Uterus (tissue), 3 donors: ENCODE measurements at regions not wholly inside any gene's neighbourhood (a gene's known extent, or its start where the extent isn't known, plus 50 kb on each side); places are given as distances from the start of the nearest gene placed in this dataset.

Source experiments
- DNase-seq, 2 donors: peaks; one replicate each; pipeline ENCODE4 v3.0.0-alpha.2; 2019 to 2020
- H3K27ac ChIP-seq, 2 donors: fragments of 200-600 bp; sonication (generic); 1 replicate in 1 of 2; 2 replicates in 1 of 2; pipeline ENCODE4 v1.5.1; 2016 to 2018
- H3K27me3 ChIP-seq, 2 donors: fragments of 200-600 bp; sonication (generic); one replicate each; pipeline ENCODE4 v1.5.1; 2018 to 2019; ENCODE audit warnings: control low read depth in 1 of 2
- H3K36me3 ChIP-seq, 2 donors: fragments of 200-600 bp; sonication (generic); one replicate each; pipeline ENCODE4 v1.5.1; 2019; ENCODE audit warnings: control low read depth in 1 of 2
- H3K4me1 ChIP-seq, 2 donors: fragments of 200-600 bp; sonication (generic); one replicate each; pipeline ENCODE4 v1.5.1; 2018 to 2019; ENCODE audit warnings: control low read depth in 1 of 2
- H3K4me3 ChIP-seq, 2 donors: fragments of 200-600 bp; sonication (generic); 1 replicate in 1 of 2; 2 replicates in 1 of 2; pipeline ENCODE4 v1.5.1; 2018 to 2019; ENCODE audit warnings: mild to moderate bottlenecking in 1 of 2
- H3K9me3 ChIP-seq, 2 donors: fragments of 200-600 bp; sonication (generic); one replicate each; pipeline ENCODE4 v1.5.1; 2019; ENCODE audit warnings: control low read depth in 1 of 2
- POLR2A ChIP-seq, 2 donors: fragments of 450-650 bp; IDR thresholded peaks; one replicate each; pipeline ENCODE4 v1.6.1; 2016; ENCODE audit warnings: antibody characterized with exemption in 2 of 2, mild to moderate bottlenecking in 1 of 2, moderate library complexity in 1 of 2
- intact Hi-C: fragments of 100-400 bp; cut with DNase I; formaldehyde crosslinking; loops from one replicate; pipeline ENCODE4 v1.15.1; 2023; ENCODE audit warnings: low total_unique reads
- TF ChIP-seq, protein P1 (sequence below), 4 experiments: fragments of 200-600 bp in 2 of 4; fragments of 450-650 bp in 2 of 4; sonication (generic) in 2 of 4; IDR thresholded peaks; one replicate each; pipeline ENCODE4 v1.5.1; 2016 to 2019; ENCODE audit warnings: antibody characterized with exemption in 4 of 4, mild to moderate bottlenecking in 2 of 4, moderate library complexity in 1 of 4
- donor health status: DM: yes; HTN: yes; CAD: no.

DNA sequence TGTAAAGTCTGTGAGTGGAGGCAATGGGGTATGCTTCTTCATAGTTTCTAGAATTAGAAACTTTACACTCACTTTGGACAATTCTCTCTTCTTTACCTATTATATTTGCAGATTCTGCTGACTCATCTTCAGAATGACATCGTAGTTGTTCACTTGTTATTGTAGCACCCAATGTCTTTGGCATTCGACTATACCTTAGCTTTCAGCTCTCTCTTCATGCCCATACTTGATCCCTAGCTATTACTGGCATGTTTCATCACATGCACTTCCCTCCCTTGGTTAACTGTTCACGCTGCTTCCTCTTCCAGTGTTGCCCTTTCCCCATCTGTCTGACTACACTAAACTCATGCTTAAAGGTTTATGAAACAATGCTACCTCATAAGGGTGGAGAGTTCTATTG, 298.1 kb upstream of the TCF21 start:
- DNase-seq = no peak
- no peaks in the 10 kb centered on the region for H3K9me3 ChIP-seq
- no peak overlapping the region for H3K27ac ChIP-seq
- H3K36me3 ChIP-seq = no peaks in the 10 kb centered on the region
- no peak for TF ChIP-seq POLR2A (IDR thresholded peaks at IDR 0.05)
- TF ChIP-seq, protein P1, sequence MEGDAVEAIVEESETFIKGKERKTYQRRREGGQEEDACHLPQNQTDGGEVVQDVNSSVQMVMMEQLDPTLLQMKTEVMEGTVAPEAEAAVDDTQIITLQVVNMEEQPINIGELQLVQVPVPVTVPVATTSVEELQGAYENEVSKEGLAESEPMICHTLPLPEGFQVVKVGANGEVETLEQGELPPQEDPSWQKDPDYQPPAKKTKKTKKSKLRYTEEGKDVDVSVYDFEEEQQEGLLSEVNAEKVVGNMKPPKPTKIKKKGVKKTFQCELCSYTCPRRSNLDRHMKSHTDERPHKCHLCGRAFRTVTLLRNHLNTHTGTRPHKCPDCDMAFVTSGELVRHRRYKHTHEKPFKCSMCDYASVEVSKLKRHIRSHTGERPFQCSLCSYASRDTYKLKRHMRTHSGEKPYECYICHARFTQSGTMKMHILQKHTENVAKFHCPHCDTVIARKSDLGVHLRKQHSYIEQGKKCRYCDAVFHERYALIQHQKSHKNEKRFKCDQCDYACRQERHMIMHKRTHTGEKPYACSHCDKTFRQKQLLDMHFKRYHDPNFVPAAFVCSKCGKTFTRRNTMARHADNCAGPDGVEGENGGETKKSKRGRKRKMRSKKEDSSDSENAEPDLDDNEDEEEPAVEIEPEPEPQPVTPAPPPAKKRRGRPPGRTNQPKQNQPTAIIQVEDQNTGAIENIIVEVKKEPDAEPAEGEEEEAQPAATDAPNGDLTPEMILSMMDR (IDR thresholded peaks at IDR 0.05) = no peak
- H3K4me3 ChIP-seq = no peak overlapping the region
- intact Hi-C loops = no loop called here
- H3K27me3 ChIP-seq = no peaks in the 10 kb centered on the region
- no peaks in the 10 kb centered on the region for H3K4me1 ChIP-seq

DNA sequence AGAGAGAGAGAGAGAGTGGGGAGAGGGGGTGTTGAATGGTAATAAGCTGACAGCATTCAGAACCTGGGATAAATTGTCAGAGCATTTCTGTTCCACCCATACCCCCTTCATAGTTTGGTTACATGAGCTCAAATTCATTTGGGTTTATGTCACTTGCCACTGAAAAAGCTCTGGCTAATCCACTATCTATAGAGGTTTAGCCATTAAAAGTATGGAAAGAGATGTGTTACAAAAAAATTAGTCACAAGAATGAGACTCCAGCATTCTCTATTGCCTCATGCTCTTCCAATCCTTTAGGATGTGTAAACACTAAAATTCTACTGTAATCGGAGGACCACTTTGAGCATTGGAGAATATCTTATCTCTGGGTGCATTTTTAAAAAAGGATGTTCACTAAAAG, 297.6 kb upstream of the TCF21 start:
- Histone ChIP-seq H3K4me1 (no peaks in the 10 kb centered on the region), H3K27me3 (no peaks in the 10 kb centered on the region), H3K27ac (no peak overlapping the region), H3K36me3 (no peaks in the 10 kb centered on the region), H3K9me3 (no peaks in the 10 kb centered on the region), H3K4me3 (no peak overlapping the region)
- no peak for DNase-seq
- TF ChIP-seq, protein P1 (IDR thresholded peaks at IDR 0.05) = no peak
- no peak for TF ChIP-seq POLR2A (IDR thresholded peaks at IDR 0.05)
- intact Hi-C loops = no loop called here

DNA sequence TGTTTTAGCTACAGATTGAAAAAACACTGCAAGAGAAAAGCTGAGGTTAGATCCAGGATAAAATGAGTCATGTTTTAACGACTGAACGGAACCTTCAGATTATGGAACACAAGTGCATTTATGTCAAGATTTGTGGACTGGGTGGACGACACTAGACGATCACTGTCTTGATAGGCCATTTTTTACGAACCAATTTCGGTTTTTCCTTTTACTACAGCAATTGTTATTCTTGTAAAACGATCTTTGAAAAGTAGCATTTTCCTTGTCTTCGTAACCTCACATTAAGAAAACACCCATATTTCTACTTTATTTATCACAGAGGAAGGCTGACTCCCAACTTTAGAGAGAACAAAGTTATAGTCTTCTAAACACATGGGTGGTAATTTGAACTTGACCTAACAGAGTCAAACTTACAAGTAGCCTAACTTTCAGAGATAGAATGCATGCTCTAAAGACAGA, 294.2 kb upstream of the TCF21 start:
- intact Hi-C loops = no loop called here
- H3K36me3 ChIP-seq = no peaks in the 10 kb centered on the region
- H3K9me3 ChIP-seq = no peaks in the 10 kb centered on the region
- H3K27ac ChIP-seq = peak overlapping the region; percentile 54 to 72
- H3K4me3 ChIP-seq = no peak overlapping the region
- TF ChIP-seq, protein P1 (IDR thresholded peaks at IDR 0.05) = no peak
- TF ChIP-seq POLR2A (IDR thresholded peaks at IDR 0.05) = no peak
- DNase-seq = no peak
- H3K27me3 ChIP-seq = no peaks in the 10 kb centered on the region
- no peaks in the 10 kb centered on the region for H3K4me1 ChIP-seq

DNA sequence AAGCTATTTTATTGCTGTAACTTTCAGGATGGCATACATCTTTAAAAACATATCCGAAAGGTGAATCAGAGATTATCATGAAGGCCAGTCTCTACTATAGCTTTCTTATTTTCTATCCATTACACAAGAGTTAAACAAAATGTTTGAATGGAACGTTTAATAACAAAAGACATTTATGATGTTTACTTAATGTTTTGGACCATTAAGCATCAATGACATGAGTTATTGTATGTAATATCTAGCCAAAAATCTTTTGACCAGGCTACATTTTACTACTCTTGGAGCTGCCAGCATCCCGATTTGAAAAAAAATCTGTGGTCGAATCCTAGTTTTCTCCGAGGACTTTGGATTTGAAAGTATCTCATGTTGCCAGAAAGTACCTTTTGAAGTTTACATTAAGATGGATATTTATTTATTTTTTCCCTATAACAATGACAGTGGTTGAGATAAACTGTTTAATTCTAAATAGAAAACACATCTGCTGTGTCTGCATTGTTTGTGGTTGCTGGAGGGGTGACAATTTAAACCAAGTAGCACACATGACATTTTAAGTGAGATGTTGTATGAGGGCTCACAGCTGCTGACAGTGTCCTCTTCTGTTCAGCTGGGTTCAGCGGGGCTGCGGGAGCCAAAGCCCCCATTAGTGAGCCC, 293.7 kb upstream of the TCF21 start:
- TF ChIP-seq, protein P1 (IDR thresholded peaks at IDR 0.05) = no peak
- no peak for TF ChIP-seq POLR2A (IDR thresholded peaks at IDR 0.05)
- DNase-seq = no peak
- H3K27ac ChIP-seq = peak overlapping the region; percentile 54 to 72

DNA sequence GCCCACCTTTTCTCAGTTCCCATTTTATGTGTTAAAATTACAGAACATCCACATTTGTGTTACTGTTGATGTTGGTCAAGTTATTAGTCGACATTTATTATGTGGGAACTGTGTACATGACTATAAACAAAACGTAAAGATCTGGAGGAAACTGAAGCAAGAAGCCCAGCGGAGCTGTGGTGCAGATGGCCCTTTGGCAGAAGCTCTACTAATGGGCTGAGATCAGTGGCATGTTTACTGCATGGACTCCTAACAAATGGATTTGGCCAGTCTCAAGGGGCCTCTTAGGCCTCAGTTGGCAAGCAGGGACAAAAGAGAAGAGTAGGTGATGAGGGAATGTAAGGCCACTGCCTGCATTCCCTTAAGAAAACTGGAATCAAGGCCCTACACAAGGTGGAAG, 282.1 kb upstream of the TCF21 start:
- Histone ChIP-seq H3K4me1 (no peaks in the 10 kb centered on the region), H3K36me3 (no peaks in the 10 kb centered on the region), H3K9me3 (no peaks in the 10 kb centered on the region), H3K27ac (no peak overlapping the region), H3K27me3 (no peaks in the 10 kb centered on the region), H3K4me3 (no peak overlapping the region)
- intact Hi-C loops = no loop called here
- TF ChIP-seq POLR2A (IDR thresholded peaks at IDR 0.05) = no peak
- TF ChIP-seq, protein P1 (IDR thresholded peaks at IDR 0.05) = no peak
- no peak for DNase-seq

More for the DNA sequence above, 293.7 kb upstream of the TCF21 start:
- Histone ChIP-seq H3K36me3 (no peaks in the 10 kb centered on the region), H3K4me3 (no peak overlapping the region), H3K27me3 (no peaks in the 10 kb centered on the region), H3K4me1 (no peaks in the 10 kb centered on the region), H3K9me3 (no peaks in the 10 kb centered on the region)
- intact Hi-C loops = no loop called here
